COLO829 (cell line): ENCODE measurements at regions not wholly inside any gene's neighbourhood (a gene's known extent, or its start where the extent isn't known, plus 50 kb on each side); places are given as distances from the start of the nearest gene placed in this dataset.
A peak's percentile ranks its signal among the peaks of the same experiment; 100 is the strongest.

Source experiments
- DNase-seq: peaks from one replicate; pipeline ENCODE4 v3.0.0; 2012; ENCODE audit warnings: low spot score

DNA sequence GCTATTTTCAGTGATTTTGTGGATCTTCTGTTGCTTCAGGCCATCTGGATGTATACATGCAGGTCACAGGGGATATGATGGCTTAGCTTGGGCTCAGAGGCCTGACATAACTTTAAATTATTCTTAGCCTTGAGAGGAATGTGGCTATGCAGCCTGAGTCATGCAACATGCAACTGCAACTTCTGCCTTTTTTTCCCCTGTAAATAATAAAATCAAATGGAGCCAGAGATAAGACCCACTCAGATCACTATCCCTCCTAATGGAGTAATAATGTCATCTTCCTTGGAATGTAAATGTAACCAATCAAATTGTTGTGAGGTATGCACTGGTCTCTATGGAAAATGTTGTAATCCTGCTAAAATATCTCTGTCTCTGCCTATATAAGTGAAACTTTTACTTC is 54.9 kb downstream of the MAGEB17 start:
- no peak for DNase-seq

DNA sequence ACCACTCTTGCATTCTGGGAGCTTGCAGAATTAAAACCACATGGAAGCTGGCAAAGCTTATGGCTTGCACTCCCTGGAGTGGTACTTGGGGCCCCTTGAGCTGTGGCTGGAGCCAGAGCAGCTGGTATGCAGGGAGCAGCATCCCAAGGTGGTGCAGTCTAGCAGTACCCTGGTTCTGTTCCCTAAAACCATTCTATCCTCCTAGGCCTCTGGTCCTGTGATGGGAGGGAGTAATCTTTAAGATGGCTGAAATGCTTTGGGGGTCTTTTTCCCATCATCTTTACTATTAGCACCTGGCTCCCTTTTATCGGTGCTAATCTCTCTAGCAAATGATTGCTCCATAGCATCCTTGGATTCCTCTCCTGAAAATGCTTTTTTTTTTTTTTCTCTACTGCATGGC is 56.1 kb downstream of the MAGEB17 start:
- no peak for DNase-seq

DNA sequence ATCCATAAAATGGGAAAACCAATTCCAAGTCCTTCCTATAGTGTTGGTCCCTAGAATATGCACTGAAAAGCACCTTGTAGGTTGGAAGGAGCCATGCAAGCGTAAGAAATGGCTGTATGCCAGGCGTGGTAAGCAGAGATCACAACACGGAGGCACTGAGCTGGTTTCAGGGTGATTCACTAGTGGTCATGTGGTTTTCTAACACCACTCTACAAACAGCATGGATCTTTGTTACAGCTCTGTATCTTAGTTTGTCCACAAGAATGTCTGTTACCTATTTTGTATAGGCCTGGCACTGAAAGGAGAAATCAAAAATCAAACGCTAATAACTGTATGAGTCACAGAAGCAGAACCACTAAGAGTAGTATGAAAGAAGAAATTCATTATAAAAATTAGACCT is 71.9 kb downstream of the MAGEB17 start:
- DNase-seq: peak; percentile 85

DNA sequence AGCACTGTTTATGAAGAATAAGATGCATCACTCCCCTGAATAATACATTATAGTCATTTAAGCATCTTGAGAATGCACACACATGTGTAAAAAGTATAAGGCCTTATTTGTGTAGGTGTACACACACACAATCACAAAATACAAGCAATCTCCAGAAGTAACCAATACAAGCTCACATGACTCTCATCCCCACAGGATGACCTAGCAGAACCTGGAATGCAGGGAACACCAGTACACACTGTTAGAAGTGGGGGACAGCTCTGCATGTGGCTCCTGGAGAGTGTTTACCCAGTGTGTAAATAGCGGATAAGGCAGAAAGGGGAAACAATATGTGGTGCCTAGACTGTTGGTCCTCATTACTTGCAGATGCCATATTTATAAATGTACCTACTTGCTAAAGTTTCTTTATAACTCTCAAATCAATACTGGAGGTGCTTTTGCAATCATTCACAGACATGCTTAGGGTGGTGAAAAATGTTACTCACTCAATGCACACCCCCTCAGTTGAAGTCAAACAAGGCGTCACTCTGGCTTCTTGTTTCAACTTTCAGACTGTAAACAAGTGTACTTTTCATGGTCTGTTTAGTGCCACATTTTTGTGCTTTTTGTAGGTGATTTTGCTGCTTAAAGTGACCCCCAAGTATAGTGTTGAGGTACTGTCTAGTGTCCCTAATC is 73.1 kb downstream of the MAGEB17 start:
- DNase-seq: no peak

DNA sequence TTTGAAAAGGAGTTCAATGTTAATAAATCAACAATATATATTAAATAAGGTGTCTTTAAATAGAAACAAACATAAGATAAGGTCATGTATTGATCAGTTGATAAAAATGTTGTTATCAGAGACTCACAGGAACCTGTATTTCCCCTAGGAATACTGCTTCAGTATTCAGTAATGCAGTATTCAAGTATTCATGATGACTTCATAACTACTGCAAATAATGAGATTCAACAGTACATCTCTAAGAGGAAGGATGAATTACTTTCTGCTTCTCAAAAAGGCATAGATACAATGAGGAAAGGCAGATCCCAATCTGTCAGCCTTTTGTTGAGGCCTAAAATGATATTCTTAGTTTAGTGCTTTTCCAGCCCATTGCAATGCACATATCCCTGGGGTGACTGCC is 73.7 kb downstream of the MAGEB17 start:
- DNase-seq: no peak

DNA sequence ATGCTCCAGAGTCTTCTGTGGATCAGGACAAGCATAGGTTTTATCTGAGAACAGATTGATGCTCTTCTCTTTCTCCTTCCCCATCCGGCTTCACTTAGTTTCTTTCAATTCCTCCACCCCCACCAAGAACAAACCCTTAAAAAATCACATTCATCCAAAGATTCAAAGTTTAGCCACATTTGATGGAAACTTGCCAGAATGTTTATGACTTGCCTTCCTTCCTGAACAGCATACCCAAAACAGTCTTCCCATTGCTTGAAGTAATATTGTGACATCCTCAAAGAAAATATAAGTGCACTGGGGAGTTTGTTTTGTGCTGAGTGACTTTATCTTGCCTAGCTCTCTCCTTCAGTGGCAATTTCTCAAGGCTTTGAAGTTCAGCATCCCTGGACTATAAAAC is 83.0 kb downstream of the MAGEB17 start:
- DNase-seq: no peak

DNA sequence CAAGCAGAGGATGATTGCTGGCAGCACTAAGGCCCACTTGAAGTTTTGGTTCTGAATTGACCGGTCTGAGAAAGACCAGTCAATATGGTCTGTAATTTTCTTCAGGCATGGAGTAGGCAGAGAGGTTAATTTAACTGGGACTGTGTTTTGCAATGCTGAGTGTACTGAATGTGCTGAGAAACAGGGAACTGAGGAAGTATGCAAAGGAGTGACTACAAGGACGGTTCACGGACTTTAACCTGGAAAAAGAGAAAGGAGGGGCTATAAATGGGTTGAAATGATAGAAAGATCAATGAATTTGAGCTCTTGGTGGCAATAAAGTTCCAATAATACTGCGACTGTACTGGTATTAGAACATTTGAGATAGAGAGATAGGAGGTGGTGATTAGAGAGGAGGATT is 84.5 kb downstream of the MAGEB17 start:
- no peak for DNase-seq

DNA sequence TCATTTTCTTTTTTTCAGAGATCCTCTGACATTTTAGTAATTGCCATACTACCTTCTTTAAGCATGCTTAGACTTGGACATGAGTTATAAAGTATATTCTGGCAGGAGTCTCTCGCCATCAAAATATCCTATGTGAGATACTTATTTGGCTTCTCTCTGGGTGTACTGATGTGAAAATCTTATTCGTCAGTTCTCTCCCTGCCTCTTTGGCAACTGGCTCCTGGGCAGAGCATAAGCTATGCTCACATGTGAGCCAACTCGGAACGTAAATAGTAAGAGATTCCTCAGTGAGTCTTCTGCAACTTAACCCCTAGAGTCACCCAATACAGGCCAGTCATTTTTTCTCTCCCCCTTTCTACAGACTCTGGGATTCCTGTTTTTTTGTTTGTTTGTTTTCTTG is 91.6 kb downstream of the MAGEB17 start:
- no peak for DNase-seq

DNA sequence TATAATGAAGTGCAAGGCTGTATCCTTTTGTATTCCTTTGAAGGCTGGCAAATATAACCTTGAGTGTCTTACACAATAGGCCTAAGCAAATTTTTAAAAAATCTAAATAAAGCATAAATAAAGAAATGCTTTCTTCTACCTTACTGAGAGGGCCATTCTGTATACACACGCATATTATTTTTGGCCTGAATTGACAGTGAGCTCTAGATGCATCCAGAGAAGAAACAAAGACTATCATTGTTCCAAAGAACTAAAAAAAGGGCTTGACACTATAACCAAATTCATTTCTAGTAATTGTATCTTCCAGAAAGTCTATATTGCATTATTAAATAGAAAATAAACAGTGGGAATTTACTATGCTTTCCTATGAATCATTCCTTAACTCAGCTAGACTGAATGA is 100.2 kb downstream of the MAGEB17 start:
- DNase-seq: peak; percentile 54

DNA sequence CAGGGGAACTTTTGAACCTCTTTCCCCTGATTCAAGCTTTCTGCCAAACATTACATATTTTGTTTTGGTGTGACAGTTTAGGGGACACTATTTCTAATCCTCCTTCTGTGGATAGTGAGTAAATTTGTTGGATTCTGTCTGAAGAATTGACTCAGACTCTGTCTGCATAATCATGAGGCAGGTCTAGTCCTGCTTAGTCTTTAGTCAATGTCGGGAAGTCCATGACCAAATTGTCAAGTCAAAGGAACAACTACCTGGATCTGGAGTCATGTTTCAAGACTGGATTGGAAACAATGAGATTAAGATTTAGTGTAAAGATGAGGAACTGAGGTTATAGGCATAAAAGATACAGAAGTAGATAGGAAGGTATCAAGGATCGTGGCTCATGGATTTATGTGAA is 100.9 kb downstream of the MAGEB17 start:
- DNase-seq: no peak

DNA sequence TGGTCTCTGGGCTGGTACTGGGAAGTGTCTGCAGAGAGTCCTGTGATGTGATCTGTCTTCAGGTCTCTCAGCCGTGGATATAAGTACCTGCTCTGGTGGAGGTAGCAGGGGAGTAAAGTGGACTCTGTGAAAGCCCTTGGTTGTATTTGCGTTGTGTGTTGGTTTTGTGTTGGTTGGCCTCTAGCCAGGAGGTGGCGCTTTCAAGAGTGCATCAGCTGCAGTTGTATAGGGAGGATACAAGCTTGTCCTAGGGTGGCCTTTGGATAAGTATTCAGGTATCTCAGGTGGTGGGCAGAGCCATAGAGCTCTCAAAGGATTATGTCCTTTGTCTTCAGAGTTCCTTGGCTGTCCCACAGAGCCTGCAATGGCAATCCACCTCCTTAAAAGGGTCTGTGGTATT is 111.6 kb downstream of the MAGEB17 start:
- DNase-seq: no peak

DNA sequence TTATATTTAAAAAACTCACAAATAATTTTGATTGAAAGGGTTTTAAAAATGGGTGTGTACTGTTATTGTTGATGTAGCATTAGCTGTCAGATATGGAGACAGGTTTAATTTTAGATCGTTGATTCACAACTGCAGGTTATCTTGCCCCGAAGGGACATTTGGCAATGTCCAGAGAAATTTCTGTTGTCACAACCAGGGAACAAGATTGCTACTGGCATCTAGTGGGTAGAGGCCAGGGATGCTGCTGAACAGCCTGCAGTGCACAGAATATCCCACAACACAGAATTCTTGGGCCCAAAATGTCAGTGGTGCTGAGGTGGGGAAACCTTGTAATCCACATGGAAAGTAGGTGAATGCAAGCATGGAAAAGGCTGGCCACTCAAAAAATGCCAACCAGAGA is 114.9 kb downstream of the MAGEB17 start:
- no peak for DNase-seq

DNA sequence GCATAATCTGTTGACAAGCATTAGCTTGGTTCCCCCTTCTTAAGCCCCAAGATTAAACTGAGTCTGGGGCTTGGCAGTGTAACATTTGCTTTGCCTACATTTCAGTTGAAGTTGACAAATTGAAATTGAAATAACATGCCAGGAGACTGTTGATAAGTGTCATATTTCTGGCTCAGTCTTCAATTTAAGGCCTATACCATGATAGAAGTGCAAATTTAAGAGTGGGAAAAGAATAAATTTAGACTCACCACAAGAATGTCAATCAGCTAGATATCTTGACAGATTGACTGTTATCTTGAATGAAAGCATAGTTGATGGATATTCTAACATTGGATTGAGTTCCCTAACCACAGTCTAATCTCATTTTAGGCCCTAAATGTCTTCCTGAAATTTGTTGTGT is 117.6 kb downstream of the MAGEB17 start:
- DNase-seq: no peak

DNA sequence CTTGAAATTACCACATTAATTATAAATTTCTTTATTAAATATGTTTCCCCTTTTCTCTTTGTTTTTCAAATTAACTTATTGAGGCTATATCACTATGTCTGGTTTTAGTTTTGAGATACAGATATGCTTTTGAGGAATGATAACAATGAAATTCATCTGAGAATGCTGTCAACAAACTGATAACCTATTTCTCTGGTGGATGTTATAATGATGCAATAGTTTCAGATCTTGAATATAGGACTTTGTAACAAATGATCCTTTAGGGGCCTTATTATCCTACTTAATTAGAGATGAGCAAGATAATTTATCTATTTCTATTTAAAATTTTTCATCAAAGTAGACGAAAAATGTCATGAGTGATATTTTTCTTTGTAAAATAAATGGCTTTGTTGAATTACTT is 123.7 kb downstream of the MAGEB17 start:
- DNase-seq: no peak

DNA sequence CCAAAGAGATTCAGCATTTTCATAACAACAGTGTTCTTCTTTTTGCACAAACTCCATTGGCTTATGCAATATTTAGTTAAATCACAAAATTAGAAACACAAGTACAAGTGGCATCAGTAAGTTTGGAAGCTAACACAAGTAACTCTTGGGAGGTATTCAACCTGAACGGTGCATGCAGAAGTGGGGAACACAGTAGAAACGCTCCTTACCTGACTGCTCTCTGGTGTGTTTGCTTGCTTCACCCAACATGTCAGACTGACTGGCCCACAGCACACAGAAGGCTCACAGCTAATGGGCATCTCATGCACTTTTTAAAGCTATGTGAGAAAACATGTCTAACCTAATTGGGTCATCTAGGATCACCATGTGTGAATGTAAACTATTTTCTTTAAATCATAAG is 133.6 kb downstream of the MAGEB17 start:
- DNase-seq: no peak

DNA sequence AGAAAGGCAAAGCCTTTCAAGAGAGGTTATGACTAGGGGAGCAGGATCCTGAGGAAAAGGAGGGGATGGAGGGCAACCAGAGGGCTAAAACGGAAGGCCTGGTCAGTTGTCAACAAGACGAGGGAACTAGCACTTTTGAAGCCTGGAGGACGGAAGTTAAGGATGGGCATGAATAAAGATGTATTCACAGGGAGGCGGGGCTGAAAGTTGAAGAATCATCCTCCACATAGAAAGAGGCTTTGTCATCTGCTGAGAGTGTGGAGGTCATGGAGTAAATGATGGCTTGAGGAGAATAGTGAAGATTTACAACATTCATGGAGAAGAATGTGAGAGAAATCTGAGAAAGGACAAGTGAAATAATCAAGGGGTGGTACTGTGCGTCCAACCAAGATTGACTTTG is 137.5 kb downstream of the MAGEB17 start:
- DNase-seq: peak; percentile 44

DNA sequence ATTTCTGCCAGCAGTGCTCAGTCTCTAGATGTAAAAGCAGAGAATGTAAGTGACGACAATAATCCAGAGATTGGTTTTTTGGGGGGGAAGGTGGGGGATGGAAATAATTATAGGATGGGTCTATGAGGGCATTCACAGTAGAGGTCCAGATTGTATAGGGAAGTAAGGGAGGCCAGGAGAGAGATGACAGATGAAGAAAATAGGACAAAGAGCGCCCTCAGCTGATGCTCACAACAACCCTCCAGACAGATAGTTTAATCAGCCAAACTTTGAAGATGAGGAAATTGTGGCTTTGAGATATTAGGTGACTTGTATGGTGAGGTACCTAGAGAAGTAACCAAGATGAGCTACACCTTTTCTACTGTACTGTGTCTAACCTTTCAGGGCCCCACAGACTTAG is 137.9 kb downstream of the MAGEB17 start:
- DNase-seq: no peak

DNA sequence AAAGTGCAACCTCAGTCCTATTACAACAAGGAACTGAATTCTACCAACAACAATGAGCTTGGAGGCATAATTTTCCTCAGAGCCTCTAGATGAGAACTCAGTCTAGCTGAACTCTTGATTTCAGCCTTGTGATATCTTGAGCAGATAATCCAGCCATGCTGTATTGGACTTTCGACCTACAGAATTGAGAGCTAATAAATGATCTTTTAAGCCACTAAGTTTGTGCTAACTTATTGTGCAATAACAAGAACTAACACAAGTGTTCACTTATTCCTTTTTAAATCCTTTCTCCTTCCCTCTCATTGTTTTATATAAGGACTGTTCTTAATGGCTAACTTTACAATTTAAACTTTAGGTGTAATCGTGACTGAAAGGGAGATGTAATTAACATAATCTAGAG is 140.7 kb downstream of the MAGEB17 start:
- no peak for DNase-seq

DNA sequence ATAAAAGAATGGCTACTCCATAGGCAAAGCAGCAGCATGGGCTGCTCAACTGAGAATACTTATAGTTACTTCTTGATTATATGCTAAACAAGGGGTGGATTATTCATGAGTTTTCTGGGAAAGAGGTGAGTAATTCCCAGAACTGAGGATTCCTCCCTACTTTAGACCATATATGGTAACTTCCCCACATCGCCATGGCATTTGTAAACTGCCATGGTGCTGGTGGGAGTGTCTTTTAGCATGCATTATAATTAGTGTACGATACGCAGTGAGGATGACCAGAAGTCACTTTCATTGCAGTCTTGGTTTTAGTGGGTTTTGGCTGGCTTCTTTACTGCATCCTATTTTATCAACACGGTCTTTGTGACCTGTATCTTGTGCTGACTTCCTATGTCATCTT is 141.5 kb downstream of the MAGEB17 start:
- DNase-seq: no peak

DNA sequence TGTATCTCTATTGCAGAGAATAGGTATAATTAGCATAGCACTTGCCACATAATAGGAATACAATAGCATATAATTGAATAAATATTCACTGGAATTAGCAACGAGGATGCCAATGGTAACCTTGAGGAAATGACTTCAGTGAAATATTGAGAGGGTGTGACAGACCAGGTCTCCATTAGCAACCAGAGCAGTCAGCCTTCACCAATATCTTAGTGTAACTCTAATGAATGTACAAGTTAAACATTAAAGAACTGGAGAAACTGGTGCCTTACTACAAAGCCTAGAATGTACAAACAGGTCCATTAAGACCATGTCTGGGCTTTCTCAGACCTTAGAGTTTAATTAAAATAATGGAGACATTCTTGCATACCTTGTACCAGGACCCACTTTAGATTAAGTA is 143.0 kb downstream of the MAGEB17 start:
- no peak for DNase-seq

DNA sequence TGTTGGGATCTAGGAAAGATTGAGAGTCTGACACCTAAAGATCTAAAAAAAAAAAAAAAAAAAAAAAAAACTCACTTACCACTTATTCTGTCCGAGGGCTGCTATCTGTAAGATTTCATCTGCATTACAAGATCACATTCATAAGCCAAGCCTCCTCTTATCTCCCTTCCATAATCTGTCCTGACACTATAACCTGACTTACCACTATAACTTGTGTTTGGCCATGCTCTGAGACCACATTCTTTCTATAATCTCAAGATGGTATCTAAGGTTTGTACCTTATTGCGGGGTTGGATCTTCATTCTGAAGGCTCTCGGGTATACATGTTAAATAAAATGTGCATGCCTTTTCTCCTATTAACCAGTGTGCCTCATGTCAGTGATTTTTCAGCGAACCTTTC is 144.4 kb downstream of the MAGEB17 start:
- no peak for DNase-seq

DNA sequence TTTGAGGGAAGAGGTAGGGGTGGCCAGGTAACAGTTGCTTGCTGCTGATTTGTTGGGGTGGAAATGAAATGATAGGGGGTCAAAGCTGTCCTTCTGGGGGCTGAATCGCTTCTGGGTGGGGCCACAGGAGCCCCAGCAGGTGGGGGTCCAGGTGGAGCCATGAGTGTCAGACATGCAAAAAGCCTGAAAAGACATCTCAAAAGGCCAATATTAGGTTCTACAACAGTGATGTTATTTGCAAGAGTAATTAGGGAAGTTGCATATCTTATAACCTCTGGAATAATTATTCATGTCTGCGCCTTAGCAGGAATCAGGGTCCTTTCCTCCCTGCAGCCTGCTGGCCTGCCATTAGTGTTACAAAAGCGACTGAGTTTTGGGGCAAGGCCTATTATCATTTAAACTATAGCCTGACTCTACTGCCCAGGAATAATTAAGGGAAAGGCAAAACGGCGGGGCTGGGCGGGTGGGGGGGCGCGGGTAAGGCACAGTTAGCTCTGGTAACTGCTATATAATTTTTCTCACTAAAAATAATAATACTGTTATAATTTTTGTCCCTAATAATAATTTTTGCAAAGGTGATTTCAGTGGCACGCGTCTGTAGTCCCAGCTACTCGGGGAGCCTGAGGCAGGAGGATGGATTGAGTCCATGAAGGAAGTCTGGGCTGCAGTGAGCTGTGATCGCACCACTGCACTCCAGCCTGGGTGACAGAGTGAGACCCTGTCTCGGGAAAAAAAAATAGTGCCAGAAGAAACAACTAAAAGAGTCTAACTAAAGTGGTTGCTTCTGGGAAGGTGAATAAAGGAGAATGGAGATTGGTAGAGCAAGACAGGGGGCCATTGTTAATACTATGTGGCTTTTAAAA is 145.7 kb downstream of the MAGEB17 start:
- no peak for DNase-seq

DNA sequence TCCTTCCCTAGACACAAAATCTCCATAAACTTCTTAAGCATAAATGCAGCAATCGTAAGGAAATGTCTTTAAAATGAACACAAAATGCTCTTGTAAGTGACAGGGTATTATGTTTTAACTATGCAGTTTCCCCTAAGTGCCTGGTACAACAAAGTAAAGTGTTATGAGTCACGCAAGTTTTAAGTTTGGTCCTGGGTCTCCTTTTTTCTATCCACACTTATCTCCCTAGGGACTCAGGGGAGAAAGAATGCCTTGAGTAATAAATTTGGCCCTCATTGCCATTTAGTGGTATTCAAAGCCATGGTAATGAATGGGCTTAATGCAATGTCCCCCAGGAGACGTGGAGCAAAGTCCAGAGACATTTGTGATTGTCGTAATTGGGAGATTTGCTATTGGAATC is 149.1 kb downstream of the MAGEB17 start:
- DNase-seq: no peak

DNA sequence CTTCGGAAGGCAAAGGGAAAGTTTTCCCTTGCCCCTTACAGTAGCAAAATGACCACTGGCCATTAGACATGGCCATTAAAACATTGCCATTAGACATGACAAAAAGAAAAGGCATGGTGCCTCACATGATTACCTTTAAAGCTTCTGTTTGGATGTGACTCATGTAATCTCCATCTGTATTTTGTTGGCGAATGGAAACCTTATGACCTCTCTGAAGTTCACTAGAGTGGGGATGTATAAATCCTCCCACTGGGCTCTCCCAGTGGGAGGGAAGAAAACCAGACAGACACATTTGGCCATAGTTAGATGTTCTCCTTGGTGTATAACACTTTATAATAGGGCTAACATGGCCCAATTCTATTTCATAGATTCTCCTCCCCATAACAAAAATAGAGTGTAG is 152.6 kb downstream of the MAGEB17 start:
- DNase-seq: no peak
